ENCODE measurements at regions not wholly inside any gene's neighbourhood (a gene's known extent, or its start where the extent isn't known, plus 50 kb on each side); places are given as distances from the start of the nearest gene placed in this dataset.

- no peak for TF ChIP-seq REST (IDR thresholded peaks at IDR 0.05; ENCODE audit: insufficient replicate concordance, low read depth)
- no peak for TF ChIP-seq POLR2AphosphoS5 (IDR thresholded peaks at IDR 0.05; ENCODE audit: low read depth)
- TF ChIP-seq GABPA (IDR thresholded peaks at IDR 0.05; ENCODE audit: low read depth), result no peak
- TF ChIP-seq SPI1 (IDR thresholded peaks at IDR 0.05; ENCODE audit: borderline replicate concordance, low read depth), result no peak
- no peak for TF ChIP-seq CTCF (IDR thresholded peaks at IDR 0.05; ENCODE audit: insufficient read depth, low read length)
- Histone ChIP-seq H3K27ac (replicated peaks) (no peak overlapping the region), H3K27me3 (ENCODE audit: insufficient read depth, poor library complexity, severe bottlenecking) (peaks cover 7% of the 10 kb centered on the region), H3K4me3 (replicated peaks; ENCODE audit: insufficient read depth, low read length) (no peak overlapping the region)
- no peak for DNase-seq (ENCODE audit: low read depth in 1 of 2, low spot score in 1 of 2)
Measured at GRCh38 chr7:45495618-45496017, 78.5 kb upstream of the ADCY1 start.

- no peak for TF ChIP-seq GABPA (IDR thresholded peaks at IDR 0.05; ENCODE audit: low read depth)
- TF ChIP-seq POLR2AphosphoS5 (IDR thresholded peaks at IDR 0.05; ENCODE audit: low read depth), result no peak
- TF ChIP-seq CTCF (IDR thresholded peaks at IDR 0.05; ENCODE audit: insufficient read depth, low read length), result no peak
- TF ChIP-seq REST (IDR thresholded peaks at IDR 0.05; ENCODE audit: insufficient replicate concordance, low read depth), result no peak
- TF ChIP-seq SPI1 (IDR thresholded peaks at IDR 0.05; ENCODE audit: borderline replicate concordance, low read depth), result no peak
- Histone ChIP-seq H3K27me3 (ENCODE audit: insufficient read depth, poor library complexity, severe bottlenecking) (peaks cover 8% of the 10 kb centered on the region), H3K4me3 (replicated peaks; ENCODE audit: insufficient read depth, low read length) (no peak overlapping the region), H3K27ac (replicated peaks) (no peak overlapping the region)
- DNase-seq (ENCODE audit: low read depth in 1 of 2, low spot score in 1 of 2), result no peak
Measured at GRCh38 chr7:45500257-45500656, 73.9 kb upstream of the ADCY1 start.

GRCh38 chr7:45501791-45502190 lies 72.4 kb upstream of the ADCY1 start:
- Histone ChIP-seq H3K27ac (replicated peaks) (no peak overlapping the region), H3K4me3 (replicated peaks; ENCODE audit: insufficient read depth, low read length) (no peak overlapping the region), H3K27me3 (ENCODE audit: insufficient read depth, poor library complexity, severe bottlenecking) (peaks cover 8% of the 10 kb centered on the region)
- TF ChIP-seq CTCF (IDR thresholded peaks at IDR 0.05; ENCODE audit: insufficient read depth, low read length) (no peak), POLR2AphosphoS5 (IDR thresholded peaks at IDR 0.05; ENCODE audit: low read depth) (no peak), REST (IDR thresholded peaks at IDR 0.05; ENCODE audit: insufficient replicate concordance, low read depth) (no peak), SPI1 (IDR thresholded peaks at IDR 0.05; ENCODE audit: borderline replicate concordance, low read depth) (no peak), GABPA (IDR thresholded peaks at IDR 0.05; ENCODE audit: low read depth) (no peak)
- no peak for DNase-seq (ENCODE audit: low read depth in 1 of 2, low spot score in 1 of 2)
